ENCODE measurements at regions not wholly inside any gene's neighbourhood (a gene's known extent, or its start where the extent isn't known, plus 50 kb on each side); places are given as distances from the start of the nearest gene placed in this dataset.
"Not testable (repeated sequence)": the region's sequence is repeated elsewhere in the genome, so short reads cannot be mapped to it uniquely, and the experiment has no call there.

- DNase-seq = no peak
Observed at GRCh38 chr13:99774644-99775043, 196.9 kb downstream of the ZIC5 start.

GRCh38 chr13:99768986-99769385 lies 202.6 kb downstream of the ZIC5 start:
- DNase-seq = no peak

- DNase-seq = no peak
Observed at GRCh38 chr13:99766641-99767045, 204.9 kb downstream of the ZIC5 start.

GRCh38 chr13:99765869-99766268 lies 205.7 kb downstream of the ZIC5 start:
- DNase-seq = no peak

- DNase-seq = no peak
Observed at GRCh38 chr13:99760456-99760855, 211.1 kb downstream of the ZIC5 start.

GRCh38 chr13:99759163-99759552 lies 212.4 kb downstream of the ZIC5 start:
- no peak for DNase-seq

GRCh38 chr13:99758460-99759162 lies 213.0 kb downstream of the ZIC5 start:
- no peak for DNase-seq

GRCh38 chr13:99757756-99758459 lies 213.7 kb downstream of the ZIC5 start:
- DNase-seq = no peak

- no peak for DNase-seq
Observed at GRCh38 chr13:99756281-99756680, 215.3 kb downstream of the ZIC5 start.

- DNase-seq = not testable (repeated sequence)
Observed at GRCh38 chr13:99754750-99755149, 216.8 kb downstream of the ZIC5 start.

GRCh38 chr13:99752373-99752772 lies 219.2 kb downstream of the ZIC5 start:
- no peak for DNase-seq

GRCh38 chr13:99751517-99752199 lies 219.9 kb downstream of the ZIC5 start:
- DNase-seq = no peak

- DNase-seq = no peak
Observed at GRCh38 chr13:99750951-99751350, 220.6 kb downstream of the ZIC5 start.

GRCh38 chr13:99749271-99750019 lies 222.1 kb downstream of the ZIC5 start:
- no peak for DNase-seq

- DNase-seq = no peak
Observed at GRCh38 chr13:99747403-99747710, 224.2 kb downstream of the ZIC5 start.

GRCh38 chr13:99746637-99747402 lies 224.7 kb downstream of the ZIC5 start:
- no peak for DNase-seq

- DNase-seq = no peak
Observed at GRCh38 chr13:99743094-99743493, 228.5 kb downstream of the ZIC5 start.

- DNase-seq = no peak
Observed at GRCh38 chr13:99741960-99742359, 229.6 kb downstream of the ZIC5 start.

- DNase-seq = peak in 1 of 3 donors; percentile 6
Observed at GRCh38 chr13:99740251-99740979, 231.2 kb downstream of the ZIC5 start.

- DNase-seq = no peak
Observed at GRCh38 chr13:99738626-99739025, 232.9 kb downstream of the ZIC5 start.
